Gastroesophageal sphincter (tissue), 3 donors: ENCODE measurements at regions not wholly inside any gene's neighbourhood (a gene's known extent, or its start where the extent isn't known, plus 50 kb on each side); places are given as distances from the start of the nearest gene placed in this dataset.

Source experiments
- CTCF ChIP-seq, 4 experiments: fragments of 200-600 bp in 2 of 4; fragments of 450-650 bp in 2 of 4; sonication (generic) in 1 of 4; IDR thresholded peaks; one replicate each; pipeline ENCODE4 v1.5.1; 2017 to 2019; ENCODE audit warnings: antibody characterized with exemption in 4 of 4, mild to moderate bottlenecking in 2 of 4, moderate library complexity in 2 of 4
- EP300 ChIP-seq: sonication (generic); formaldehyde crosslinking; IDR thresholded peaks from one replicate; pipeline ENCODE4 v1.6.1; 2017; ENCODE audit warnings: antibody characterized with exemption, mild to moderate bottlenecking
- POLR2A ChIP-seq, 2 donors: fragments of 450-650 bp; IDR thresholded peaks; one replicate each; pipeline ENCODE4 v1.6.1; 2017; ENCODE audit warnings: antibody characterized with exemption in 2 of 2, mild to moderate bottlenecking in 2 of 2, moderate library complexity in 1 of 2
- POLR2AphosphoS5 ChIP-seq: sonication (generic); formaldehyde crosslinking; IDR thresholded peaks from one replicate; pipeline ENCODE4 v1.6.1; 2017; ENCODE audit warnings: antibody characterized with exemption

DNA sequence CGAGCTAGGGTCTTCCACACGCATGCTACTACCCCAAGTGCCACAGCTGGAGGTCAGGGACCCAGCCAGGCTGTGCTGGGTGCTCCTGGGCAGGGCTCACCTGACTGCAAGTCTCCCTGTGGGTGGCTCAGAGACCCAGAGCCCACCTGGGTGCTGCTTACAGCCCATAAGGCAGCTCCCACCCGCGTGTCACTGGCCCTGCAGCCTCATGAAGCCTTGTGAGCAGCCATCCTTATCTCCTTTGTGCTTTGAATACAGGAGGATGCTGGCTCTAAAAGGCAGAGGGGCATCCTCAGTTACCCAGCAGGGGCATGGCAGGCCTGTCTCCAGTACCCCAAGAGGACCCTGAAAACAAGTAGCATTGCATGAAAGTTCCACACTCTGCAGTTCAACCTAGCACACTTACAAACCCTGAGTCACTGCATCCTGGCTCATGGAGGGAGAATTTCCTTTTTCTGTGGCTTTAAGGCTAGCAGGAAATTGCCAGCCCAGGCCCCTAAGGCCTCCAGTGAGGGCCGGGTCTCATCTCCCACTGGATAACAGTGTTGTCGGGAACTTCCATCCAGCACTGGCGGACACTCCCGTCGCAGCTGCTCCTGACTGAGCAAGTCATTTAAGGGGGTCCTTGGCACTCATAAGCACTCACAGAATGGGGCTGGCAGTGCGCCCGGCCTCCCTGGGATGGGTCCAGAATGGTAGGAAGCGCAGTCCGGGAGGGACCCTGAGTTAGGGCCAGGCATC lies 137.1 kb downstream of the RPIA start:
- TF ChIP-seq CTCF (IDR thresholded peaks at IDR 0.05) (no peak), POLR2A (IDR thresholded peaks at IDR 0.05) (no peak), EP300 (no peak), POLR2AphosphoS5 (no peak)
